Common myeloid progenitor, CD34-positive (primary cell): ENCODE measurements at regions not wholly inside any gene's neighbourhood (a gene's known extent, or its start where the extent isn't known, plus 50 kb on each side); places are given as distances from the start of the nearest gene placed in this dataset.
"Not testable (repeated sequence)": the region's sequence is repeated elsewhere in the genome, so short reads cannot be mapped to it uniquely, and the experiment has no call there.

ENCODE experiments used
- CTCF ChIA-PET: fragments of 350-600 bp; sonication (Branson Sonifier 250); formaldehyde crosslinking; loops from one replicate; lab custom pipeline; 2021; ENCODE audit warnings: antibody characterized with exemption; lab: Charles Lee
- POLR2A ChIA-PET: fragments of 350-600 bp; sonication (Branson Sonifier 250); formaldehyde crosslinking; loops from one replicate; lab custom pipeline; 2021; ENCODE audit warnings: antibody characterized with exemption; lab: Charles Lee
- DNase-seq, 3 donors: peaks; one replicate each; pipeline versions ENCODE4 v3.0.0 to v3.0.0-alpha.2; 2013
- H3K27ac ChIP-seq, 2 experiments: 1 replicate in 1 of 2; 2 replicates in 1 of 2; pipeline ENCODE4 v1.7.0; 2013; ENCODE audit warnings: inconsistent platforms in 2 of 2, low read length in 2 of 2, mild to moderate bottlenecking in 2 of 2, low read depth in 1 of 2, moderate library complexity in 1 of 2; ENCODE audit not compliant: severe bottlenecking in 2 of 2, insufficient read depth in 1 of 2, poor library complexity in 1 of 2
- H3K27me3 ChIP-seq, 5 experiments: replicated peaks in 2 of 5; 1 replicate in 3 of 5; 2 replicates in 2 of 5; pipeline versions ENCODE4 v1.6.1 to v1.7.0; 2013; ENCODE audit warnings: low read length in 4 of 5, mild to moderate bottlenecking in 2 of 5, moderate library complexity in 2 of 5, inconsistent platforms in 1 of 5; ENCODE audit not compliant: insufficient read depth in 5 of 5, control insufficient read depth in 4 of 5
- H3K36me3 ChIP-seq, 4 experiments: 1 replicate in 2 of 4; 2 replicates in 2 of 4; pipeline versions ENCODE4 v1.6.1 to v1.7.0; 2013; ENCODE audit warnings: low read length in 3 of 4, control low read depth in 1 of 4, mild to moderate bottlenecking in 1 of 4; ENCODE audit not compliant: control insufficient read depth in 4 of 4, insufficient read depth in 4 of 4
- H3K4me1 ChIP-seq, 4 experiments: 1 replicate in 3 of 4; 2 replicates in 1 of 4; pipeline versions ENCODE4 v1.6.1 to v1.7.1; 2013; ENCODE audit warnings: low read length in 3 of 4, mild to moderate bottlenecking in 3 of 4, control low read depth in 1 of 4, inconsistent platforms in 1 of 4, moderate library complexity in 1 of 4; ENCODE audit not compliant: control insufficient read depth in 4 of 4, insufficient read depth in 4 of 4; ENCODE audit errors: control extremely low read depth in 1 of 4
- H3K4me3 ChIP-seq, 7 experiments: 1 replicate in 4 of 7; 2 replicates in 3 of 7; pipeline versions ENCODE4 v1.5.1 to v1.7.0; 2013; ENCODE audit warnings: mild to moderate bottlenecking in 7 of 7, low read length in 6 of 7, moderate library complexity in 6 of 7, inconsistent platforms in 2 of 7, low read depth in 2 of 7, control low read depth in 1 of 7; ENCODE audit not compliant: insufficient read depth in 4 of 7, control insufficient read depth in 1 of 7; ENCODE audit errors: extremely low read depth in 1 of 7
- H3K9me3 ChIP-seq, 5 experiments: 1 replicate in 4 of 5; 2 replicates in 1 of 5; pipeline versions ENCODE4 v1.6.1 to v1.7.1; 2013; ENCODE audit warnings: low read length in 4 of 5, mild to moderate bottlenecking in 2 of 5, inconsistent platforms in 1 of 5, low read depth in 1 of 5, moderate library complexity in 1 of 5; ENCODE audit not compliant: control insufficient read depth in 4 of 5, insufficient read depth in 2 of 5; ENCODE audit errors: control extremely low read depth in 1 of 5
- WGBS: methylation state at CpG from one replicate; pipeline ENCODE4 v1.1.5; 2013; ENCODE audit not compliant: insufficient coverage; 5-methylcytosine and 5-hydroxymethylcytosine counted together

DNA sequence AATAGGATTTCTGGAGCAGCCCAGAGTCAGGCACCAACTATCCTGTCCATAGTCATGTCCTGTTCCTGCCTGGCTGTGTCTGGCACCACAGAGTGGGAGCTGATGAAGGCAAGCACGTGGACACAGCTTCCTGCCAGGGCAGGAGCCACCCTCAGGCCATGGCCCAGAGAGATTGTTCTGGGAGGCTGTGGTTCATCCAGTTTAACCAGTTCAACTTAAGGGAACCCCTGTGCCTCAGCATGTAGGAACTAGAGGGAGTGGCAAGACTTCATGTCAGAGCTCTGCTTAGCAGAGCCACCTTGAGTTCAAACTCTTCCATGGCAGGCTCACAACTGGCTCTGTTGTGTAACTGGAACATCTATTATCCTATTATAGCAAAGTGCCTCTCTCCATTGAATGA, 73.2 kb upstream of the NCKAP5 start:
- no peaks in the 10 kb centered on the region for H3K36me3 ChIP-seq
- H3K27ac ChIP-seq, result no peak overlapping the region
- 60% methylated on average over 1 of the region's 1 CpG for WGBS
- no peaks in the 10 kb centered on the region for H3K4me1 ChIP-seq
- ChIA-PET CTCF (no interaction called here), POLR2A (no interaction called here)
- no peaks in the 10 kb centered on the region for H3K27me3 ChIP-seq
- no peak overlapping the region for H3K4me3 ChIP-seq
- DNase-seq, result no peak
- no peaks in the 10 kb centered on the region for H3K9me3 ChIP-seq

DNA sequence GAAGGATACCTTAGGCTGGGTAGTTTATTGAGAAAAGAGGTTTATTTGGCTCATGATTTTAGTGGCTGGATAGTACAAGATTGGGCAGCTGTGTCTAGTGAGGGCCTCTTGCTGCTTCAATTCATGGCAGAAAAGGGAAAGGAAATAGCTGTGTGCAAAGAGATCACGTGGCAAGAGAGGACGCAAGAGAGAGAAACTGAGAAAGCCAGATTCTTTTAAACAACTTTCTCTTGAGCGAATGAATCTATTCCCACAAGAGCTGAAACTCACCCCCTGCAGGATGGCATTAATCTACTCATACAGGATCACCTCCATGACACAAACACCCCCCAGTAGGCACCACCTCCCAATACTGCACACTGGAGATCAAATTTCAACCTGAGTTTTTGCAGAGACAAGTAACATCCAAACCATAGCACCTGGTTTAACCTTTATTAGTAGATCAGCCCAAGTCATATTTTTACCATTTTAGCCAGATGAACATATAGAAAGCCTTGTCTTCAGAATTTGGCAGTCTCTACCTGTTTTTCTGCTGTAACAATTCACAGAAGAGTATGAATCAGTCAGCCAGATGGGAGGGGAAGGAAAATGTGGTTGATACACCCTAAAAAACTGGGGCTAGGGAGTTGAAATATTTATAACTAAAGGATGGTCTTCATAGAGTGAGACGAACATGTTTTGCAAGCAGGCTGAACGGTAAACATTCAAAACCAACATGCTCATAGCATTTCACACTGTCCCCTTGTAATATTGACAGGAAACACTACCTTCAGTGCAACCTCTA, 73.9 kb upstream of the NCKAP5 start:
- Histone ChIP-seq H3K36me3 (no peaks in the 10 kb centered on the region), H3K4me3 (no peak overlapping the region), H3K27ac (no peak overlapping the region), H3K4me1 (no peaks in the 10 kb centered on the region), H3K27me3 (no peaks in the 10 kb centered on the region), H3K9me3 (no peaks in the 10 kb centered on the region)
- CTCF ChIA-PET, result no interaction called here
- 76% methylated on average over 2 of the region's 5 CpGs for WGBS
- no peak for DNase-seq
- POLR2A ChIA-PET, result no interaction called here

DNA sequence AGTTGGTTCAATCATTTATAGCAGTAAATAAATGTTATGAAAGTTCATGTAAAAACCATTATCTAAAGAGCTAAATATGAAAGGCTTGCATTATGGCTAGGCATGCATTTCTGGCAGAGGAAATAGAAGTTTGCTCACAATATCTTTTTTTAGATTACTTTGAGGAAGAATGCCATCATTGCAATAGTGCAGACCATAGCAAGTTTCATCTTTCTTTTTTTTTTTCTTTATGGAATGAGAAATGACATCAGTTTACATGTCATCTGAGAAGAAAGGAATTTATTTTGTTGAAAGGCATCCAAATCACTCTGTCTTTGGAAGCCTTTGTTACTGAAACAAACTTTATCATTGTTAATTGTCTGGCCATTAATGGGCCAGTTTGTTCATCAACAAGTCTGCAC, 74.5 kb upstream of the NCKAP5 start:
- no peak for DNase-seq
- ChIA-PET CTCF (no interaction called here), POLR2A (no interaction called here)
- Histone ChIP-seq H3K9me3 (no peaks in the 10 kb centered on the region), H3K27ac (no peak overlapping the region), H3K27me3 (no peaks in the 10 kb centered on the region), H3K4me1 (no peaks in the 10 kb centered on the region), H3K36me3 (no peaks in the 10 kb centered on the region), H3K4me3 (no peak overlapping the region)

DNA sequence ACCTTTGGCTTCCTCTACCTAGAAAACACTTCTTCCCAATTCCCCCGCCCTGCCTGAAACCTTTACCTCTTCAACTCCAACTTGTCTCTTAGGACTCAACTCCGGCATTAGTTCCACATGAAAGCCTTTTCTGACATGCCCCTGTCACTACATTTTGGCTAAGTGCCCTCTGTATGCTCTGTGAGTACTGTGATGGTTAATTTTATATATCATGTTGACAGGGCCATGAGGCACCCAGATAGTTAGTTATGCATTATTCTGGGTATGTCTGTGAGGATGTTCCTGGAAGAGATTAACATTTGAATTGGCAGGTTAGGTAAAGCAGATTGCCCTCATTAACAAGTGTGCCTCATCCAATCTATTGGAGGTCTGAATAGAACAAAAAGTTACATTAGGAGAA, 75.6 kb upstream of the NCKAP5 start:
- POLR2A ChIA-PET, result no interaction called here
- WGBS, result 100% methylated on average over 1 of the region's 2 CpGs
- CTCF ChIA-PET, result no interaction called here

DNA sequence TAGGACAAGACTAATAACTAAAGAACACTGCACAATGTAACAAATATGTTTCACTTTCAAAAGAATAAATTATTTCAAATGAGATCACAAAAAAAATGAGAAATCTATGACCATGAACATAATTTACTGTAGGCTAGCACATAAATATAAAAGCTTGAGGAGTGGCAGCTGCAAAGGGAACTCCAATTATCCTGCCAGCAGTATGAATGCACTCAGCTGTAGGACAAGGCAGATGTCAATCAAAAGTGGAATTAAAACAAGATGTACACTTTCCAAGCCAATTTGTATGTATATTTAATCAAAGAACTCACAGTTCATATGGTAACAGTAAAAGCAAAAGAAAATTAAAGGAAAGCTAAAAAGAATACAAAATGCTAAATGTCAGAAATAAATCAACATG, 76.6 kb upstream of the NCKAP5 start:
- Histone ChIP-seq H3K27ac (no peak overlapping the region), H3K27me3 (no peaks in the 10 kb centered on the region), H3K4me1 (no peaks in the 10 kb centered on the region), H3K36me3 (no peaks in the 10 kb centered on the region), H3K4me3 (no peak overlapping the region), H3K9me3 (no peaks in the 10 kb centered on the region)
- ChIA-PET CTCF (no interaction called here), POLR2A (no interaction called here)
- no peak for DNase-seq

More for the DNA sequence above, 75.6 kb upstream of the NCKAP5 start:
- Histone ChIP-seq H3K9me3 (no peaks in the 10 kb centered on the region), H3K4me1 (no peaks in the 10 kb centered on the region), H3K4me3 (no peak overlapping the region), H3K36me3 (no peaks in the 10 kb centered on the region), H3K27ac (no peak overlapping the region), H3K27me3 (no peaks in the 10 kb centered on the region)
- DNase-seq, result no peak

DNA sequence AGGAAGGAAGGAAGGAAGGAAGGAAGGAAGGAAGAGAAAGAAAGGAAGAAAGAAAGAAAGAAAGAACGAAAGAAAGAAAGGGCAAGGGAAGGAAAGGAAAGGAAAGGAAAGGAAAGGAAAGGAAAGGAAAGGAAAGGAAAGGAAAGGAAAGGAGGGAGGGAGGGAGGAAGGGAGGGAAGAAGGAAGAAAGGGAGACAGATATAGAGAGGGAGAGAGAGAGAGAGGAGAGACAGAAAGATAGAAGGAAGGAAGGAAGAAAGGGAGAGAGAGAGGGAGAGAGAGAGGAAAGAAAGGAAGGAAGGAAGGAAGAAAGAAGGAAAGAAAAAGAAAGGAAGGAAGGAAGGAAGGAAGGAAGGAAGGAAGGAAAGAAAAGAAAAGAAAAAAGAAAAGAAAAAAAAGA, 79.1 kb upstream of the NCKAP5 start:
- H3K27ac ChIP-seq, POLR2A ChIA-PET, H3K4me1 ChIP-seq, H3K36me3 ChIP-seq, CTCF ChIA-PET, DNase-seq, H3K27me3 ChIP-seq, H3K4me3 ChIP-seq, H3K9me3 ChIP-seq: not testable (repeated sequence)
- 100% methylated on average over 1 of the region's 1 CpG for WGBS

DNA sequence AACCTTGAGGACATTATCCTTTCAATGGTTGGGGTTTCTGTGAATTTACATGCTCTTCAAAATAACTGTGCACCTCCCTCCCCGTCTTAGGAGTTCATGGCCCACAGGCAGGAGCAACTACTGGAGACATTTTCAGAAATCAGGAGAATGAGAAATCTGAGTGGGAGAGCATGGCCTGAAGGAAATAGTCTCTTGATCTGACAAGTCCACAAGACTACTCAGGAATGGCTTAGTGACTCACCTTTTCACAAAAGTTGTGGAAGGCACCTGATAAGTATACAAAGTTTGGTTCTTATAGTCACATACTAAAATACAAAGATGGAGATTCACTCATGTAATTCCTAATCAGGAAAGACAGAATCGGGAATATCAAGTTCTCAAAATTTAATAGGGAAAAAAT, 83.6 kb upstream of the NCKAP5 start:
- ChIA-PET POLR2A (no interaction called here), CTCF (no interaction called here)
- Histone ChIP-seq H3K4me1 (no peaks in the 10 kb centered on the region), H3K9me3 (no peaks in the 10 kb centered on the region), H3K27me3 (no peaks in the 10 kb centered on the region), H3K4me3 (no peak overlapping the region), H3K36me3 (no peaks in the 10 kb centered on the region), H3K27ac (no peak overlapping the region)
- DNase-seq, result no peak
- WGBS, result no CpG with 5 or more reads among the region's 2 CpGs
